DOHH2 (cell line): ENCODE measurements at regions not wholly inside any gene's neighbourhood (a gene's known extent, or its start where the extent isn't known, plus 50 kb on each side); places are given as distances from the start of the nearest gene placed in this dataset.

ENCODE experiments used
- H3F3A ChIP-seq: fragments of 200-600 bp; sonication (generic), shearing (Covaris generic); 2 replicates; pipeline ENCODE4 v1.6.0; 2016; ENCODE audit warnings: antibody characterized with exemption, mild to moderate bottlenecking; ENCODE audit not compliant: control insufficient read depth, insufficient read depth
- H3K27ac ChIP-seq: fragments of 200-600 bp; sonication (generic); 2 replicates; pipeline ENCODE4 v1.5.1; 2014; ENCODE audit warnings: low read depth, mild to moderate bottlenecking, low read length, moderate library complexity
- H3K27me3 ChIP-seq: fragments of 200-600 bp; sonication (generic); 2 replicates; pipeline ENCODE4 v1.6.1; 2014; ENCODE audit warnings: mild to moderate bottlenecking, low read length, mixed read lengths; ENCODE audit not compliant: control insufficient read depth
- H3K36me3 ChIP-seq: fragments of 200-600 bp; sonication (generic); 2 replicates; pipeline ENCODE4 v1.6.1; 2014; ENCODE audit warnings: mild to moderate bottlenecking, low read length, moderate library complexity, mixed read lengths; ENCODE audit not compliant: control insufficient read depth
- H3K4me1 ChIP-seq: fragments of 200-600 bp; sonication (generic); 2 replicates; pipeline ENCODE4 v1.6.1; 2014; ENCODE audit warnings: mild to moderate bottlenecking, low read length, mixed read lengths; ENCODE audit not compliant: control insufficient read depth
- H3K4me2 ChIP-seq: fragments of 200-600 bp; sonication (generic); 2 replicates; pipeline ENCODE4 v1.6.0; 2014; ENCODE audit warnings: mild to moderate bottlenecking, low read length, moderate library complexity
- H3K4me3 ChIP-seq: fragments of 200-600 bp; sonication (generic); 2 replicates; pipeline ENCODE4 v1.5.1; 2014; ENCODE audit warnings: mild to moderate bottlenecking, low read length, mixed read lengths
- H3K79me2 ChIP-seq: fragments of 200-600 bp; sonication (generic); 2 replicates; pipeline ENCODE4 v1.6.1; 2014; ENCODE audit warnings: mild to moderate bottlenecking, low read length, mixed read lengths; ENCODE audit not compliant: control insufficient read depth
- H3K9me2 ChIP-seq: fragments of 200-600 bp; sonication (generic); replicated peaks from 2 replicates; pipeline ENCODE4 v1.6.1; 2014; ENCODE audit warnings: mild to moderate bottlenecking, low read length, mixed read lengths; ENCODE audit not compliant: control insufficient read depth
- H3K9me3 ChIP-seq: fragments of 200-600 bp; sonication (generic); 2 replicates; pipeline ENCODE4 v1.6.1; 2014; ENCODE audit warnings: antibody characterized with exemption, low read length, mixed read lengths; ENCODE audit not compliant: control insufficient read depth, insufficient read depth
- H4K20me1 ChIP-seq: fragments of 200-600 bp; sonication (generic); 2 replicates; pipeline ENCODE4 v1.6.0; 2014; ENCODE audit warnings: low read depth, mild to moderate bottlenecking, antibody characterized with exemption, low read length, moderate library complexity; ENCODE audit not compliant: control insufficient read depth, insufficient read depth
- EZH2phosphoT487 ChIP-seq: fragments of 200-600 bp; sonication (generic); IDR thresholded peaks from 2 replicates; pipeline ENCODE4 v1.6.1; 2017; ENCODE audit warnings: borderline replicate concordance, mild to moderate bottlenecking, antibody characterized with exemption, low read length, moderate library complexity, mixed read lengths
- TF ChIP-seq, protein P1 (sequence below): fragments of 200-600 bp; sonication (generic); IDR thresholded peaks from one replicate; pipeline ENCODE4 v1.5.1; 2014; ENCODE audit warnings: antibody characterized with exemption, mild to moderate bottlenecking, low read depth, low read length; ENCODE audit not compliant: poor library complexity, severe bottlenecking

DNA sequence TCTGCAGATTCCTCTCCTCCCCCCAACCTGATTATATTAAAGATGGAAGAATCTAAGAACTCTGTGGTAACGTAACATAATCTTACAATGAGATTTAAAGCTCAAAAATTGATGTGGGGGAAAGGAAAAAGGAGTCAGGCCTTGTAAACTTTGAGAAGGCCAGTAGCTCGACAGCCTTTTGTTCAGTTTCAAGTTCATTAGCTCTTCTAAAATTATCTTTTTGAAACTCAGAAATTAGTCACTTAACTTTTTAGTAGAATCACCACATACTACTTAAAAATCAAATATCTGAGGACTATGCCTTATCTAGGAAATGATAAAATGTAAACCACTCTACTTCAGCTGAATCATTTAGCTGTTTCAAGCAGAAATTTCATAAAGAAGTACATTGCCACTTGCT lies 996.2 kb downstream of the AMY1C start:
- no peaks in the 10 kb centered on the region for H4K20me1 ChIP-seq
- no peak overlapping the region for H3K4me3 ChIP-seq
- H3K27ac ChIP-seq: no peak overlapping the region
- H3K79me2 ChIP-seq: no peaks in the 10 kb centered on the region
- no peak overlapping the region for H3K4me2 ChIP-seq
- H3K9me3 ChIP-seq: no peaks in the 10 kb centered on the region
- no peaks in the 10 kb centered on the region for H3F3A ChIP-seq
- H3K9me2 ChIP-seq: no peaks in the 10 kb centered on the region
- H3K36me3 ChIP-seq: no peaks in the 10 kb centered on the region
- H3K4me1 ChIP-seq: no peaks in the 10 kb centered on the region
- H3K27me3 ChIP-seq: no peaks in the 10 kb centered on the region
- TF ChIP-seq EZH2phosphoT487: no peak
- TF ChIP-seq, protein P1, sequence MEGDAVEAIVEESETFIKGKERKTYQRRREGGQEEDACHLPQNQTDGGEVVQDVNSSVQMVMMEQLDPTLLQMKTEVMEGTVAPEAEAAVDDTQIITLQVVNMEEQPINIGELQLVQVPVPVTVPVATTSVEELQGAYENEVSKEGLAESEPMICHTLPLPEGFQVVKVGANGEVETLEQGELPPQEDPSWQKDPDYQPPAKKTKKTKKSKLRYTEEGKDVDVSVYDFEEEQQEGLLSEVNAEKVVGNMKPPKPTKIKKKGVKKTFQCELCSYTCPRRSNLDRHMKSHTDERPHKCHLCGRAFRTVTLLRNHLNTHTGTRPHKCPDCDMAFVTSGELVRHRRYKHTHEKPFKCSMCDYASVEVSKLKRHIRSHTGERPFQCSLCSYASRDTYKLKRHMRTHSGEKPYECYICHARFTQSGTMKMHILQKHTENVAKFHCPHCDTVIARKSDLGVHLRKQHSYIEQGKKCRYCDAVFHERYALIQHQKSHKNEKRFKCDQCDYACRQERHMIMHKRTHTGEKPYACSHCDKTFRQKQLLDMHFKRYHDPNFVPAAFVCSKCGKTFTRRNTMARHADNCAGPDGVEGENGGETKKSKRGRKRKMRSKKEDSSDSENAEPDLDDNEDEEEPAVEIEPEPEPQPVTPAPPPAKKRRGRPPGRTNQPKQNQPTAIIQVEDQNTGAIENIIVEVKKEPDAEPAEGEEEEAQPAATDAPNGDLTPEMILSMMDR: no peak

- no peaks in the 10 kb centered on the region for H3F3A ChIP-seq
- no peak overlapping the region for H3K4me2 ChIP-seq
- H3K27me3 ChIP-seq: no peaks in the 10 kb centered on the region
- no peaks in the 10 kb centered on the region for H3K9me2 ChIP-seq
- H3K4me3 ChIP-seq: no peak overlapping the region
- no peaks in the 10 kb centered on the region for H3K4me1 ChIP-seq
- no peaks in the 10 kb centered on the region for H3K36me3 ChIP-seq
- no peak for TF ChIP-seq EZH2phosphoT487
- TF ChIP-seq, protein P1: no peak
- no peaks in the 10 kb centered on the region for H4K20me1 ChIP-seq
- H3K79me2 ChIP-seq: no peaks in the 10 kb centered on the region
- H3K27ac ChIP-seq: no peak overlapping the region
- H3K9me3 ChIP-seq: no peaks in the 10 kb centered on the region
Observed at GRCh38 chr1:104746994-104747393, 997.3 kb downstream of the AMY1C start.

GRCh38 chr1:104760017-104760416 lies 1010.3 kb downstream of the AMY1C start:
- 0 out of 2 replicates have a peak overlapping the region, but pooled peaks have one; percentile 19 for H3K4me3 ChIP-seq

More at GRCh38 chr1:104760017-104760416, 1010.3 kb downstream of the AMY1C start:
- TF ChIP-seq EZH2phosphoT487: no peak
- TF ChIP-seq, protein P1: no peak
- Histone ChIP-seq H3K9me2 (no peaks in the 10 kb centered on the region), H3K4me2 (peak overlapping the region; percentile 46), H3K79me2 (no peaks in the 10 kb centered on the region), H3K36me3 (no peaks in the 10 kb centered on the region), H3K9me3 (no peaks in the 10 kb centered on the region), H3K4me1 (peaks cover 18% of the 10 kb centered on the region), H3K27me3 (no peaks in the 10 kb centered on the region), H4K20me1 (no peaks in the 10 kb centered on the region), H3K27ac (0 out of 2 replicates have a peak overlapping the region, but pooled peaks have one; percentile 10), H3F3A (peaks cover 2% of the 10 kb centered on the region; the same call in 1 of the 2 replicates)
